ENCODE measurements at regions not wholly inside any gene's neighbourhood (a gene's known extent, or its start where the extent isn't known, plus 50 kb on each side); places are given as distances from the start of the nearest gene placed in this dataset.

- TF ChIP-seq CTCF (optimal IDR thresholded peaks at IDR 0.05 in 1 of 3, IDR thresholded peaks at IDR 0.05 in 1 of 3, conservative IDR thresholded peaks at IDR 0.05 in 1 of 3; ENCODE audit: extremely low read depth in 1 of 3, insufficient read depth in 2 of 3, low read length in 3 of 3) (no peak), EZH2 (IDR thresholded peaks at IDR 0.05; ENCODE audit: low read length) (no peak)
Measured at GRCh38 chr3:82739390-82739789, 977.9 kb upstream of the GBE1 start.

Measured in keratinocyte (primary cell).